GM23338 (cell line): ENCODE measurements at regions not wholly inside any gene's neighbourhood (a gene's known extent, or its start where the extent isn't known, plus 50 kb on each side); places are given as distances from the start of the nearest gene placed in this dataset.

Experiments
- ATAC-seq: fragments of 200-7000 bp; cut with Tn5 transposase; 3 replicates; pipeline ENCODE4 v1.9.1; 2020
- DNase-seq: peaks from one replicate; pipeline ENCODE4 v3.0.0-alpha.2; 2015; ENCODE audit warnings: low spot score
- H2AFZ ChIP-seq: fragments of 200-600 bp; sonication (generic); 2 replicates; pipeline ENCODE4 v1.8.0; 2016; ENCODE audit warnings: antibody characterized with exemption, mild to moderate bottlenecking, moderate library complexity
- H3F3A ChIP-seq: fragments of 200-600 bp; sonication (generic); replicated peaks from 2 replicates; pipeline ENCODE4 v1.8.0; 2017; ENCODE audit warnings: antibody characterized with exemption, mixed run types, low read depth
- H3K27ac ChIP-seq: fragments of 200-600 bp; sonication (generic); 2 replicates; pipeline ENCODE4 v1.6.1; 2016; ENCODE audit warnings: low read depth
- H3K27me3 ChIP-seq: fragments of 200-600 bp; sonication (generic); 2 replicates; pipeline ENCODE4 v1.8.0; 2016; ENCODE audit warnings: mild to moderate bottlenecking, mixed run types, moderate library complexity; ENCODE audit not compliant: insufficient read depth
- H3K36me3 ChIP-seq: fragments of 200-600 bp; sonication (generic); 2 replicates; pipeline ENCODE4 v1.8.0; 2016; ENCODE audit warnings: mild to moderate bottlenecking; ENCODE audit not compliant: insufficient read depth
- H3K4me1 ChIP-seq: fragments of 200-600 bp; sonication (generic); 2 replicates; pipeline ENCODE4 v1.8.0; 2016; ENCODE audit warnings: mild to moderate bottlenecking, moderate library complexity; ENCODE audit not compliant: insufficient read depth
- H3K4me2 ChIP-seq: fragments of 200-600 bp; sonication (generic); 2 replicates; pipeline ENCODE4 v1.7.1; 2017; ENCODE audit warnings: mixed run types
- H3K4me3 ChIP-seq: fragments of 200-600 bp; sonication (generic); 2 replicates; pipeline ENCODE4 v1.6.1; 2016; ENCODE audit warnings: mixed run types
- H3K79me2 ChIP-seq: fragments of 200-600 bp; sonication (generic); replicated peaks from 2 replicates; pipeline ENCODE4 v1.8.0; 2017; ENCODE audit warnings: mild to moderate bottlenecking; ENCODE audit not compliant: insufficient read depth
- H3K9me2 ChIP-seq: fragments of 200-600 bp; sonication (generic); 2 replicates; pipeline ENCODE4 v1.8.0; 2017; ENCODE audit not compliant: insufficient read depth
- H4K20me1 ChIP-seq: fragments of 200-600 bp; sonication (generic); replicated peaks from 2 replicates; pipeline ENCODE4 v1.8.0; 2017; ENCODE audit warnings: mild to moderate bottlenecking; ENCODE audit not compliant: insufficient read depth
- H3K27ac Mint-ChIP-seq: 2 replicates; pipeline ENCODE4 v1.8.0; 2020; ENCODE audit warnings: inconsistent platforms, mild to moderate bottlenecking, moderate library complexity, mixed read lengths
- H3K27me3 Mint-ChIP-seq: 3 replicates; pipeline ENCODE4 v1.8.0; 2022; ENCODE audit warnings: low read depth, mild to moderate bottlenecking, moderate library complexity, mixed read lengths, inconsistent platforms; ENCODE audit not compliant: insufficient read depth, poor library complexity
- H3K36me3 Mint-ChIP-seq: 3 replicates; pipeline ENCODE4 v1.8.0; 2021; ENCODE audit warnings: low read depth, mild to moderate bottlenecking, inconsistent platforms, moderate library complexity, mixed read lengths
- H3K4me1 Mint-ChIP-seq: 3 replicates; pipeline ENCODE4 v1.8.0; 2020; ENCODE audit warnings: mild to moderate bottlenecking, inconsistent platforms, mixed read lengths
- H3K4me3 Mint-ChIP-seq: 3 replicates; pipeline ENCODE4 v1.8.0; 2021; ENCODE audit warnings: moderate library complexity, mild to moderate bottlenecking, inconsistent platforms, mixed read lengths
- H3K9me3 Mint-ChIP-seq: 3 replicates; pipeline ENCODE4 v1.8.0; 2020; ENCODE audit warnings: moderate library complexity, mild to moderate bottlenecking, inconsistent platforms, mixed read lengths
- CREB1 ChIP-seq: fragments of 250-450 bp; sonication (Bioruptor Pico); IDR thresholded peaks from 2 replicates; pipeline ENCODE4 v1.5.0; 2020; ENCODE audit warnings: low read depth, mild to moderate bottlenecking, moderate library complexity
- ETS1 ChIP-seq: IDR thresholded peaks from 2 replicates; pipeline ENCODE4 v1.6.1; 2016; ENCODE audit warnings: antibody characterized with exemption
- EZH2 ChIP-seq: fragments of 200-600 bp; sonication (generic); IDR thresholded peaks from one replicate; pipeline ENCODE4 v1.8.0; 2017; ENCODE audit warnings: antibody characterized with exemption, mild to moderate bottlenecking, low read depth; ENCODE audit not compliant: unreplicated experiment
- EZH2phosphoT487 ChIP-seq: fragments of 200-600 bp; sonication (generic); IDR thresholded peaks from one replicate; pipeline ENCODE4 v1.8.1; 2018; ENCODE audit warnings: antibody characterized with exemption; ENCODE audit not compliant: unreplicated experiment
- JUNB ChIP-seq: IDR thresholded peaks from one replicate; pipeline ENCODE4 v1.6.1; 2016; ENCODE audit warnings: antibody characterized with exemption; ENCODE audit not compliant: unreplicated experiment
- NANOG ChIP-seq: IDR thresholded peaks from 2 replicates; pipeline ENCODE4 v1.6.1; 2016; ENCODE audit warnings: antibody characterized with exemption, borderline replicate concordance
- POLR2AphosphoS5 ChIP-seq: IDR thresholded peaks from 2 replicates; pipeline ENCODE4 v1.6.1; 2016; ENCODE audit warnings: antibody characterized with exemption, low read depth
- STAT1 ChIP-seq: IDR thresholded peaks from one replicate; pipeline ENCODE4 v1.6.1; 2016; ENCODE audit warnings: antibody characterized with exemption; ENCODE audit not compliant: unreplicated experiment
- ZNF114 ChIP-seq: fragments of 250-450 bp; sonication (Bioruptor Pico); IDR thresholded peaks from 2 replicates; pipeline ENCODE4 v1.5.0; 2020; ENCODE audit warnings: mild to moderate bottlenecking, moderate library complexity
- ZNF331 ChIP-seq: fragments of 250-450 bp; sonication (Bioruptor Pico); IDR thresholded peaks from 2 replicates; pipeline ENCODE4 v1.5.0; 2020; ENCODE audit warnings: low read depth, mild to moderate bottlenecking, moderate library complexity
- TF ChIP-seq, protein P1 (sequence below), 2 experiments: fragments of 200-600 bp in 1 of 2; sonication (generic) in 1 of 2; conservative IDR thresholded peaks; 2 replicates each; pipeline versions ENCODE4 v1.5.1 to v1.6.1; 2016 to 2017; ENCODE audit warnings: antibody characterized with exemption in 2 of 2, low read depth in 2 of 2, mild to moderate bottlenecking in 2 of 2, moderate library complexity in 1 of 2

DNA sequence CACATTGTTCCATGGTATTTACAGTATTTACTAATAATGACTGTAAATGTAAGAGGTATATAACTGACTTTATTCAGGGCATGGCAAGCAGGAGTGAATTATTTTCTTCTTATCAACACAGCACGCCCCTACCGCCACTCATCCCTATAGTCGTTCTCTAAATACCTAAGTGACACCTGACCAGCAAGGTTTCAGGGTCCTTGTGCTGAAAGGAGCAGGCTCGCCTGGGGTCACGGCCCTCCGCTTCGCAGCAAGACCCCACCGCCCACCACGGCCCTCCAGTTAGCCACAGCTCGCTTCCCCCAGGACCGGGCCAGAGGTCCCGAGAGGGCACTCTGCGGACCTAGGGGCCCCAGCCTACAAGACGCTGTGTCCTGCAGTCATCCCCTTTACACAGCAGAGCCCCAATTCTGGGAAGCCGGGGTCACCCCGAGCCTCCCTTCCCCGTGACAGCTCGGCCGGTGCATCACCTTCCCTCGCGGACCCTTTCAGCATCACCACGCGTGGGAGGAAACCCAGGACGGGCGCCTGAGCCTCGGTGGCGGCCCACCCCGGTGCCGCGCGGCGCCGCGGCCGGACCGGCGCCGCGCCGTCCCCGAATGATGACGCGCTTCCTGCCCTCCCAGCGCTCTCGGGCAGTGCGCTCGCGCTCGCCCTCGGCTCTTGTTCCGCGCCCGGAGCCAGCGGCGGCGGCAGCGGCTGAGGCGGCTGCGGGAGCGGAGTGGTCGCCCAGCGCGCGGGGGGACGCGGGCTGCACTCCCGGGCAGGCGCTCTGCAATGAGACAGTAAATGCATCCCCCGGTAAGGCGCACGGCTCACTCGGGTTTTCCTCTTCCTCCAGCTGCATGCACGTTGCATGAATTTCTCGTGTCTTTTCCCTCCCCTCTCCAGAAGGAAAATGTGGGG, 225.1 kb upstream of the C2CD4B start, which contains the start of gene TLN2:
TSS of gene TLN2 (plus strand) at position 666 of the 906 bp plus-strand sequence.
- peak within 1 kb of the TSS; percentile 99 for H2AFZ ChIP-seq
- H3K9me3 Mint-ChIP-seq = no peaks in the 10 kb centered on the region
- no peaks in the 10 kb centered on the region for H3K9me2 ChIP-seq
- H3K27ac Mint-ChIP-seq = peak within 1 kb of the TSS; percentile 97
- H3K27me3 Mint-ChIP-seq = peaks cover 23% of the 10 kb centered on the region
- peak; percentile 89 for DNase-seq
- peaks cover 6% of the 10 kb centered on the region; the same call in 1 of the 2 replicates for H3K4me1 ChIP-seq
- no peaks in the 10 kb centered on the region for H3K36me3 ChIP-seq
- H3K27me3 ChIP-seq = peaks cover 22% of the 10 kb centered on the region
- no peaks in the 10 kb centered on the region for H3K36me3 Mint-ChIP-seq
- peak within 1 kb of the TSS; percentile 96 for H3K4me3 ChIP-seq
- H3K4me3 Mint-ChIP-seq = peak within 1 kb of the TSS; percentile 98
- H3K79me2 ChIP-seq = peaks cover 26% of the 10 kb centered on the region
- H4K20me1 ChIP-seq = peaks cover 13% of the 10 kb centered on the region
- H3F3A ChIP-seq = 0 out of 2 replicates have a peak, but pooled peaks cover 3% of the 10 kb centered on the region
- H3K4me2 ChIP-seq = peak within 1 kb of the TSS; percentile 98
- peaks cover 18% of the 10 kb centered on the region for H3K4me1 Mint-ChIP-seq
- no peak within 1 kb of the TSS for H3K27ac ChIP-seq
- TF ChIP-seq JUNB (no peak), ZNF331 (CRISPR knock-in tag) (no peak), POLR2AphosphoS5 (peak; percentile 94), STAT1 (no peak), ETS1 (no peak), ZNF114 (no peak), NANOG (no peak), EZH2phosphoT487 (no peak), CREB1 (peak; percentile 93), EZH2 (no peak)
- TF ChIP-seq, protein P1, sequence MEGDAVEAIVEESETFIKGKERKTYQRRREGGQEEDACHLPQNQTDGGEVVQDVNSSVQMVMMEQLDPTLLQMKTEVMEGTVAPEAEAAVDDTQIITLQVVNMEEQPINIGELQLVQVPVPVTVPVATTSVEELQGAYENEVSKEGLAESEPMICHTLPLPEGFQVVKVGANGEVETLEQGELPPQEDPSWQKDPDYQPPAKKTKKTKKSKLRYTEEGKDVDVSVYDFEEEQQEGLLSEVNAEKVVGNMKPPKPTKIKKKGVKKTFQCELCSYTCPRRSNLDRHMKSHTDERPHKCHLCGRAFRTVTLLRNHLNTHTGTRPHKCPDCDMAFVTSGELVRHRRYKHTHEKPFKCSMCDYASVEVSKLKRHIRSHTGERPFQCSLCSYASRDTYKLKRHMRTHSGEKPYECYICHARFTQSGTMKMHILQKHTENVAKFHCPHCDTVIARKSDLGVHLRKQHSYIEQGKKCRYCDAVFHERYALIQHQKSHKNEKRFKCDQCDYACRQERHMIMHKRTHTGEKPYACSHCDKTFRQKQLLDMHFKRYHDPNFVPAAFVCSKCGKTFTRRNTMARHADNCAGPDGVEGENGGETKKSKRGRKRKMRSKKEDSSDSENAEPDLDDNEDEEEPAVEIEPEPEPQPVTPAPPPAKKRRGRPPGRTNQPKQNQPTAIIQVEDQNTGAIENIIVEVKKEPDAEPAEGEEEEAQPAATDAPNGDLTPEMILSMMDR (conservative IDR thresholded peaks at IDR 0.05; ENCODE audit: low read depth in 2 of 2) = no peak
- ATAC-seq = peak; percentile 68
